HEK293 (cell line): ENCODE measurements at regions not wholly inside any gene's neighbourhood (a gene's known extent, or its start where the extent isn't known, plus 50 kb on each side); places are given as distances from the start of the nearest gene placed in this dataset.
"Not testable (repeated sequence)": the region's sequence is repeated elsewhere in the genome, so short reads cannot be mapped to it uniquely, and the experiment has no call there.

Experiments
- CTCF ChIA-PET: fragments of 350-600 bp; formaldehyde crosslinking; extraction: SDS; loops from one replicate; lab custom pipeline; 2021; ENCODE audit warnings: antibody characterized with exemption; lab: Yijun Ruan, JAX
- POLR2A ChIA-PET: fragments of 300-600 bp; formaldehyde crosslinking; extraction: SDS; loops from one replicate; lab custom pipeline; 2020; ENCODE audit warnings: antibody characterized with exemption, inconsistent platforms; lab: Yijun Ruan, JAX
- H3K27ac ChIP-seq: fragments of 200-500 bp; sonication (Bioruptor generic); 2 replicates; pipeline ENCODE4 v1.5.1; 2014; ENCODE audit warnings: low read depth, low read length, control low read depth, inconsistent platforms; ENCODE audit errors: extremely low read depth
- H3K36me3 ChIP-seq, 2 experiments: fragments of 200-500 bp in 1 of 2; sonication (Bioruptor generic) in 1 of 2; 1 replicate in 1 of 2; 2 replicates in 1 of 2; pipeline ENCODE4 v1.5.1; 2014 to 2017; ENCODE audit warnings: inconsistent platforms in 2 of 2, low read length in 2 of 2; ENCODE audit not compliant: control insufficient read depth in 2 of 2, insufficient read depth in 1 of 2
- H3K4me1 ChIP-seq: fragments of 200-500 bp; sonication (Bioruptor generic); 2 replicates; pipeline ENCODE4 v1.5.1; 2014; ENCODE audit warnings: mild to moderate bottlenecking, low read length, inconsistent platforms; ENCODE audit not compliant: control insufficient read depth, insufficient read depth
- H3K4me3 ChIP-seq: 2 replicates; pipeline ENCODE4 v1.5.1; 2011; ENCODE audit warnings: low read depth, mild to moderate bottlenecking, control low read depth, low read length, moderate library complexity
- H3K9me3 ChIP-seq: fragments of 200-500 bp; sonication (Bioruptor generic); 2 replicates; pipeline ENCODE4 v1.5.1; 2014; ENCODE audit warnings: low read depth, low read length, inconsistent platforms; ENCODE audit not compliant: control insufficient read depth, insufficient read depth
- MZF1 ChIP-seq: fragments of 450-650 bp; formaldehyde crosslinking; IDR thresholded peaks from 2 replicates; pipeline ENCODE4 v1.5.1; 2017; ENCODE audit warnings: missing biosample characterization, missing genetic modification characterization, borderline replicate concordance
- PRDM1 ChIP-seq: fragments of 450-650 bp; formaldehyde crosslinking; IDR thresholded peaks from 2 replicates; pipeline ENCODE4; 2016; ENCODE audit warnings: missing biosample characterization, missing genetic modification characterization
- SP3 ChIP-seq: fragments of 450-650 bp; formaldehyde crosslinking; IDR thresholded peaks from 2 replicates; pipeline ENCODE4 v1.5.1; 2016; ENCODE audit warnings: missing biosample characterization, missing genetic modification characterization
- ZBTB1 ChIP-seq: fragments of 450-650 bp; formaldehyde crosslinking; IDR thresholded peaks from 2 replicates; pipeline ENCODE4 v1.5.1; 2016; ENCODE audit warnings: missing biosample characterization, missing genetic modification characterization
- ZBTB11 ChIP-seq: fragments of 450-650 bp; formaldehyde crosslinking; conservative IDR thresholded peaks from 2 replicates; pipeline ENCODE4 v1.5.1; 2016; ENCODE audit warnings: low read depth, missing biosample characterization, missing genetic modification characterization
- ZBTB17 ChIP-seq: fragments of 450-650 bp; formaldehyde crosslinking; IDR thresholded peaks from 2 replicates; pipeline ENCODE4 v1.5.1; 2016; ENCODE audit warnings: missing biosample characterization, missing genetic modification characterization
- ZBTB20 ChIP-seq: fragments of 450-650 bp; formaldehyde crosslinking; IDR thresholded peaks from 2 replicates; pipeline ENCODE4 v1.5.1; 2016; ENCODE audit warnings: missing biosample characterization, missing genetic modification characterization
- ZFHX2 ChIP-seq: fragments of 450-650 bp; formaldehyde crosslinking; conservative IDR thresholded peaks from 2 replicates; pipeline ENCODE4 v1.5.1; 2016; ENCODE audit warnings: missing biosample characterization, missing genetic modification characterization
- ZFP3 ChIP-seq: fragments of 450-650 bp; formaldehyde crosslinking; IDR thresholded peaks from 2 replicates; pipeline ENCODE4 v1.5.1; 2016; ENCODE audit warnings: low read depth, missing biosample characterization, missing genetic modification characterization
- ZNF18 ChIP-seq: fragments of 450-650 bp; formaldehyde crosslinking; IDR thresholded peaks from 2 replicates; pipeline ENCODE4 v1.5.1; 2016; ENCODE audit warnings: missing biosample characterization, missing genetic modification characterization
- ZNF221 ChIP-seq: fragments of 450-650 bp; formaldehyde crosslinking; IDR thresholded peaks from 2 replicates; pipeline ENCODE4 v1.5.1; 2017; ENCODE audit warnings: missing biosample characterization, missing genetic modification characterization, borderline replicate concordance
- ZNF280C ChIP-seq: fragments of 450-650 bp; formaldehyde crosslinking; IDR thresholded peaks from 2 replicates; pipeline ENCODE4 v1.5.1; 2016; ENCODE audit warnings: missing biosample characterization, missing genetic modification characterization
- ZNF488 ChIP-seq: fragments of 450-650 bp; formaldehyde crosslinking; IDR thresholded peaks from 2 replicates; pipeline ENCODE4 v1.5.1; 2016; ENCODE audit warnings: missing biosample characterization, missing genetic modification characterization
- ZNF513 ChIP-seq: fragments of 450-650 bp; IDR thresholded peaks from 2 replicates; pipeline ENCODE4 v1.5.1; 2018; ENCODE audit warnings: missing biosample characterization, missing genetic modification characterization
- ZNF514 ChIP-seq: fragments of 450-650 bp; formaldehyde crosslinking; IDR thresholded peaks from 2 replicates; pipeline ENCODE4 v1.5.1; 2016; ENCODE audit warnings: missing biosample characterization, missing genetic modification characterization
- ZNF785 ChIP-seq: fragments of 450-650 bp; formaldehyde crosslinking; IDR thresholded peaks from 2 replicates; pipeline ENCODE4 v1.5.1; 2016; ENCODE audit warnings: missing biosample characterization, missing genetic modification characterization

GRCh38 chr22:25419247-25420113 lies 145.0 kb upstream of the GRK3 start (continued):
- TF ChIP-seq ZBTB11 (tag by site-specific recombination) (no peak), MZF1 (no peak), ZNF18 (tag by site-specific recombination) (no peak)

GRCh38 chr22:25420114-25420441 lies 144.4 kb upstream of the GRK3 start:
- H3K27ac ChIP-seq, H3K4me3 ChIP-seq, H3K9me3 ChIP-seq, H3K36me3 ChIP-seq, H3K4me1 ChIP-seq, POLR2A ChIA-PET: not testable (repeated sequence)
- CTCF ChIA-PET = interaction anchor here (0.5 to 1.5 kb wide), 3 partner anchors 17 to 1014 kb away, joined by 3 to 4 read pairs (median 3); no protein-coding TSS in a partner anchor

GRCh38 chr22:25420471-25420924 lies 144.0 kb upstream of the GRK3 start:
- Histone ChIP-seq H3K4me1 (no peaks in the 10 kb centered on the region), H3K9me3 (no peaks in the 10 kb centered on the region), H3K4me3 (peak overlapping the region; percentile 52), H3K27ac (no peak overlapping the region)
- POLR2A ChIA-PET = no interaction called here
- CTCF ChIA-PET = interaction anchor here (0.5 to 1.5 kb wide), 5 partner anchors 11 to 1014 kb away, joined by 3 to 4 read pairs (median 3); no protein-coding TSS in a partner anchor
- TF ChIP-seq ZNF785 (tag by site-specific recombination) (no peak), ZNF513 (tag by site-specific recombination) (peak; percentile 24; the same call in 1 of the 2 replicates), SP3 (0 out of 2 replicates have a peak, but pooled peaks have one; percentile 14), ZFHX2 (tag by site-specific recombination) (peak; percentile 45; the same call in 1 of the 2 replicates)
- TF ChIP-seq, all 188 proteins: peak for 3
- H3K36me3 ChIP-seq = no peaks in the 10 kb centered on the region

- H3K36me3 ChIP-seq = no peaks in the 10 kb centered on the region
- H3K4me3 ChIP-seq = peak overlapping the region; percentile 52
- H3K9me3 ChIP-seq = no peaks in the 10 kb centered on the region
- H3K4me1 ChIP-seq = no peaks in the 10 kb centered on the region
- ChIA-PET POLR2A (no interaction called here), CTCF (interaction anchor here (0.6 to 1.5 kb wide), 3 partner anchors 11 to 60 kb away, joined by 3 read pairs; no protein-coding TSS in a partner anchor)
- H3K27ac ChIP-seq = peak overlapping the region; percentile 10; the same call in 1 of the 2 replicates
- TF ChIP-seq ZBTB1 (no peak), ZNF280C (tag by site-specific recombination) (no peak), ZBTB17 (tag by site-specific recombination) (peak; percentile 39; the same call in 1 of the 2 replicates), ZBTB20 (peak; percentile 18; the same call in 1 of the 2 replicates), ZNF488 (no peak), ZNF514 (no peak), PRDM1 (no peak), ZFP3 (tag by site-specific recombination) (no peak), ZNF221 (tag by site-specific recombination) (no peak)
These were observed 143.3 kb upstream of the GRK3 start for GRCh38 chr22:25420925-25421904.
